Immature natural killer cell (primary cell): ENCODE measurements at regions not wholly inside any gene's neighbourhood (a gene's known extent, or its start where the extent isn't known, plus 50 kb on each side); places are given as distances from the start of the nearest gene placed in this dataset.
A peak's percentile ranks its signal among the peaks of the same experiment; 100 is the strongest.
"Not testable (repeated sequence)": the region's sequence is repeated elsewhere in the genome, so short reads cannot be mapped to it uniquely, and the experiment has no call there.

Experiments used
- DNase-seq, 3 donors: peaks; one replicate each; pipeline ENCODE4 v3.0.0; 2022; ENCODE audit warnings: mixed read lengths in 1 of 3
- H3K27ac Mint-ChIP-seq, 6 donors: one replicate each; pipeline ENCODE4 v1.8.0; 2020; ENCODE audit warnings: mixed read lengths in 6 of 6, mild to moderate bottlenecking in 5 of 6, inconsistent platforms in 4 of 6, moderate library complexity in 3 of 6
- H3K27me3 Mint-ChIP-seq, 3 donors: one replicate each; pipeline ENCODE4 v1.8.0; 2020 to 2021; ENCODE audit warnings: low read depth in 3 of 3, mild to moderate bottlenecking in 3 of 3, mixed read lengths in 3 of 3, moderate library complexity in 3 of 3, inconsistent platforms in 1 of 3
- H3K36me3 Mint-ChIP-seq, 3 donors: one replicate each; pipeline ENCODE4 v1.8.0; 2020; ENCODE audit warnings: mixed read lengths in 3 of 3, inconsistent platforms in 2 of 3, mild to moderate bottlenecking in 2 of 3
- H3K4me1 Mint-ChIP-seq, 2 donors: one replicate each; pipeline ENCODE4 v1.8.0; 2020; ENCODE audit warnings: inconsistent platforms in 2 of 2, mild to moderate bottlenecking in 2 of 2, mixed read lengths in 2 of 2, moderate library complexity in 1 of 2
- H3K4me3 Mint-ChIP-seq, 5 donors: one replicate each; pipeline ENCODE4 v1.8.0; 2020; ENCODE audit warnings: mild to moderate bottlenecking in 5 of 5, mixed read lengths in 5 of 5, inconsistent platforms in 3 of 5, moderate library complexity in 3 of 5
- H3K9me3 Mint-ChIP-seq, 6 donors: one replicate each; pipeline ENCODE4 v1.8.0; 2020; ENCODE audit warnings: mild to moderate bottlenecking in 6 of 6, mixed read lengths in 6 of 6, inconsistent platforms in 4 of 6, moderate library complexity in 3 of 6

DNA sequence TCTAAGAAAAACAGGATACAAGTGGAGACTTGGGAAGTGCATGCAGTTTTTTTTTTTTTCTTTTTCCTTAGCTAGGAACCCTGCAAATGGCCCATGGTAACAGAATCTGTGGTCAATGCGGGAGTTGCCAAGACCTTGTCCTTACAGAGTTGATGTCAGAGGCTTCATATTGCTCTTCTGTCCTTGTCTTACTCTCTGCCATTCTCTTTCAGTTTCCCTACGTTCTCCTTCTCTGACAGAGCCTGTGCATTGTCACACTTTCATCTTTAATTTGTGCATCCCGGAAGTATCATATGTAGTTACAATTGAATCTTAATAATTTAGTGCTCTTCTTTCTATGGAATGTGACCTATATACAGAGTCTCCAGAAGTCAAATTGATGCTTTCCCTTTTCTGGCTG is 986.9 kb downstream of the TMEM121 start:
- H3K4me3 Mint-ChIP-seq: peak overlapping the region in 3 of 5 donors; percentile 0 to 56 (median 15)
- peaks cover 0 to 2% (median 0%) of the 10 kb centered on the region in 3 donors for H3K36me3 Mint-ChIP-seq
- H3K9me3 Mint-ChIP-seq: no peaks in the 10 kb centered on the region
- peak overlapping the region in 5 of 6 donors; percentile 9 to 92 (median 71) for H3K27ac Mint-ChIP-seq
- peaks cover 70 to 71% of the 10 kb centered on the region in 2 donors for H3K4me1 Mint-ChIP-seq
- H3K27me3 Mint-ChIP-seq: peaks cover 0 to 5% (median 4%) of the 10 kb centered on the region in 3 donors
- no peak for DNase-seq

- no peaks in the 10 kb centered on the region for H3K9me3 Mint-ChIP-seq
- no peaks in the 10 kb centered on the region for H3K36me3 Mint-ChIP-seq
- peak; percentile 70 to 82 (median 76) for DNase-seq
- peaks cover 0 to 4% (median 0%) of the 10 kb centered on the region in 3 donors for H3K27me3 Mint-ChIP-seq
- H3K27ac Mint-ChIP-seq: peak overlapping the region in 1 of 6 donors; percentile 34
- peak overlapping the region in 3 of 5 donors; percentile 19 to 72 (median 20) for H3K4me3 Mint-ChIP-seq
- H3K4me1 Mint-ChIP-seq: peaks cover 23 to 25% of the 10 kb centered on the region in 2 donors
These were observed 991.9 kb downstream of the TMEM121 start for GRCh38 chr14:106518054-106518943.

DNA sequence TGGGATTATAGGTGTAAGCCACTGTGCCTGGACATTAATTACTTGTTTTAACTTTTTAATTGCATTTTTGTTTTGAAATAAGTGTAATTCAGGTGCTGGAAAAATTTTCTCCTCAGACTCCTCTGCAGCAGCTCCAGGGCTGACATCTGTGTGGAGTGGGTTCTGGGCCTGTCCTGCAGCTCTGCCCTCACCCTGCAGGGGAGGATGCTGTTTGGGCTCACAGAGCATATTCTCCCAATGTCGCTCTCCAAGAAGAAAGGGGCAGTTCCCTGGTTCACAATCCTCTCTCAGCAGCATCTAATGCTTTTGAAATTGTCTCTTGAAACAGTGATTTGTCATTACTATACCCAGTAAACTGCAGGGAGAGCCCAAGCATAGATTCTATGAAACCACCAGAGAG is 995.7 kb downstream of the TMEM121 start:
- DNase-seq, H3K9me3 Mint-ChIP-seq, H3K36me3 Mint-ChIP-seq, H3K27ac Mint-ChIP-seq, H3K4me3 Mint-ChIP-seq: not testable (repeated sequence)
- peaks cover 0 to 12% (median 4%) of the 10 kb centered on the region in 3 donors for H3K27me3 Mint-ChIP-seq
- peaks cover 14 to 15% of the 10 kb centered on the region in 2 donors for H3K4me1 Mint-ChIP-seq

GRCh38 chr14:106522990-106523389 is 996.6 kb downstream of the TMEM121 start:
- Mint-ChIP-seq H3K27ac (no peak overlapping the region), H3K27me3 (peaks cover 0 to 9% (median 4%) of the 10 kb centered on the region in 3 donors), H3K36me3 (no peaks in the 10 kb centered on the region), H3K4me3 (no peak overlapping the region), H3K4me1 (peaks cover 5 to 7% of the 10 kb centered on the region in 2 donors), H3K9me3 (no peaks in the 10 kb centered on the region)
- DNase-seq: no peak

GRCh38 chr14:106528717-106529116 is 1002.3 kb downstream of the TMEM121 start:
- Mint-ChIP-seq H3K4me3 (no peak overlapping the region), H3K4me1 (no peaks in the 10 kb centered on the region), H3K27ac (no peak overlapping the region), H3K27me3 (peaks cover 4 to 17% (median 8%) of the 10 kb centered on the region in 3 donors), H3K36me3 (no peaks in the 10 kb centered on the region), H3K9me3 (no peaks in the 10 kb centered on the region)
- DNase-seq: no peak

DNA sequence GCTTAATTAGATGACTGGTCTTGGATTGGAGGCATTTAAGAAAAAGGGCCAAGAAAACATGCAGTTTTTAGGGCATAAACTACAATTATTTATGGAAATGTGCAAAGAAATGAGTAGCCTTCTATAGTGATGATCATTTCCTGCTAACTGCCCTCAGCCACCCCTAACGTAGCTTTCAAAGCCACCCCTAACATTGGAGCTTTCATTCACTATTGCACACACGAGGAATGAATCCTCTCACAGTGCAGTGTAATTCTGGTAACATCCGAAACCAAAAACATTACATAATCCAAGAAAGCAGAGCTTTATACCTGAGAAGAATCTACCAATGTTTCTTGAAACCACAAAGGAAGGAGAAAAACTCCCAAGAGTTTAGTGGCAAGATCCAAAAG is 1003.6 kb downstream of the TMEM121 start:
- Mint-ChIP-seq H3K9me3 (no peaks in the 10 kb centered on the region), H3K27me3 (peaks cover 4 to 14% (median 5%) of the 10 kb centered on the region in 3 donors), H3K36me3 (no peaks in the 10 kb centered on the region), H3K4me1 (no peaks in the 10 kb centered on the region), H3K4me3 (no peak overlapping the region), H3K27ac (no peak overlapping the region)
- no peak for DNase-seq

DNA sequence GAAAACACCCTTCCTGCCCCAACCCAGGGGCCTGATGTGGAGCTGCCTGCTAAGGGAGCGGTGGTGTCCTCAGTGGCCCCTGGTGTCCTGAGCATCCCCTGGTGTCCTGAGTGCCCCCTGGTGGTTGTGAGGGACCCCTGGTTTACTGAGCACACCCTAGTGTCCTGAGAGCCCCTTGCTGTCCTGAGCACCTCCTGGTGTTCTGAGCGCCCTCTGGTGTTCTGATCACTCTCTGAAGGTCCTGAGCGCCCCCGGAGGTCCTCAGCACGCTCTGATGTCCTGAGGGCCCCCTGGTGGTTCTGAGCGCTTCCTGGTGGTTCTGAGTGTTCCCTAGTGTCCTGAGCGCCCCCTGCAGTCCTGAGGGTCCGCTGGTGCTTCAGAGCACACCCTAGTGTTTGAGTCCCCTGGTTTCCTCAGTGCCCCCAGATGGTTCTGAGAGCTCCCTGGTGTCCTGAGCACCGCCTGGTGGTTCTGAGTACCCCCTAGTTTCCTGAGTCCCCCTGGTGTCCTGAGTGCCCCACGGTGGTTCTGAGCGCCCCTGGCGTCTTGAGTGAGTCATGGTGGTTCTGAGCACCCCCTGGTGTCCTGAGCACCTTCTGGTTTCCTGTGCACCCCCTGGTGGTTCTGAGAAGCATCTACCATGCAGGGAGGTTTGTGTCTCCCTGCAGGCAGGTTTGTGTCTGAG is 1004.2 kb downstream of the TMEM121 start:
- Mint-ChIP-seq H3K27me3 (peaks cover 4 to 14% (median 5%) of the 10 kb centered on the region in 3 donors), H3K4me1 (no peaks in the 10 kb centered on the region), H3K36me3 (no peaks in the 10 kb centered on the region), H3K4me3 (no peak overlapping the region), H3K9me3 (no peaks in the 10 kb centered on the region), H3K27ac (peak overlapping the region in 1 of 6 donors; percentile 13)
- DNase-seq: peak; percentile 27 to 52 (median 40)

DNA sequence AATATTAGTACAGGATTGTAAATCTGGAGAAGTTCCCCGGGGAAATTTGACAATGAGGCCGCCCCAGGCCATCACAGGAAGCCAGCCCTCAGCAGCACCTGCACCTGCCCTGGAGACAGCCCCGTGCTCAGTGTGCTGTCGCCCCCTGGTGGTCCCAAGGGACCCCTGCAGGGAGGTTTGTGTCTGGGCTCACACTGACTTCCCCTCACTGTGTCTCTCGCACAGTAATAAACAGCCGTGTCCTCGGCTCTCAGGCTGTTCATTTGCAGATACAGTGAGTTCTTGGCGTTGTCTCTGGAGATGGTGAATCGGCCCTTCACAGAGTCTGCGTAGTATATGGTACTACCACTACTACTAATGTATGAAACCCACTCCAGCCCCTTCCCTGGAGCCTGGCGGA is 1011.2 kb downstream of the TMEM121 start:
- not testable (repeated sequence) for H3K4me1 Mint-ChIP-seq, H3K4me3 Mint-ChIP-seq, H3K27ac Mint-ChIP-seq, H3K9me3 Mint-ChIP-seq, H3K36me3 Mint-ChIP-seq
- peak in 1 of 3 donors; percentile 30 for DNase-seq
- peaks cover 2 to 12% (median 8%) of the 10 kb centered on the region in 3 donors for H3K27me3 Mint-ChIP-seq

- H3K4me1 Mint-ChIP-seq: no peaks in the 10 kb centered on the region
- no peak overlapping the region for H3K27ac Mint-ChIP-seq
- H3K36me3 Mint-ChIP-seq: no peaks in the 10 kb centered on the region
- H3K9me3 Mint-ChIP-seq: peaks cover 0 to 5% (median 2%) of the 10 kb centered on the region in 6 donors
- H3K27me3 Mint-ChIP-seq: peaks cover 2 to 12% (median 8%) of the 10 kb centered on the region in 3 donors
- H3K4me3 Mint-ChIP-seq: no peak overlapping the region
- no peak for DNase-seq
These were observed 1011.8 kb downstream of the TMEM121 start for GRCh38 chr14:106538201-106538600.

- Mint-ChIP-seq H3K4me1 (no peaks in the 10 kb centered on the region), H3K4me3 (no peak overlapping the region), H3K9me3 (no peaks in the 10 kb centered on the region), H3K36me3 (no peaks in the 10 kb centered on the region), H3K27ac (no peak overlapping the region), H3K27me3 (peaks cover 0 to 10% (median 5%) of the 10 kb centered on the region in 3 donors)
- DNase-seq: no peak
These were observed 1021.5 kb downstream of the TMEM121 start for GRCh38 chr14:106547735-106548434.

GRCh38 chr14:106549064-106549463 is 1022.7 kb downstream of the TMEM121 start:
- Mint-ChIP-seq H3K9me3 (no peaks in the 10 kb centered on the region), H3K27me3 (peaks cover 0 to 7% (median 5%) of the 10 kb centered on the region in 3 donors), H3K4me1 (no peaks in the 10 kb centered on the region), H3K27ac (peak overlapping the region in 1 of 6 donors; percentile 32), H3K4me3 (no peak overlapping the region), H3K36me3 (no peaks in the 10 kb centered on the region)
- no peak for DNase-seq

GRCh38 chr14:106551265-106551664 is 1024.9 kb downstream of the TMEM121 start:
- Mint-ChIP-seq H3K27ac (no peak overlapping the region), H3K27me3 (peaks cover 2 to 10% (median 5%) of the 10 kb centered on the region in 3 donors), H3K4me3 (no peak overlapping the region), H3K36me3 (no peaks in the 10 kb centered on the region), H3K4me1 (no peaks in the 10 kb centered on the region), H3K9me3 (no peaks in the 10 kb centered on the region)
- DNase-seq: no peak

- H3K4me1 Mint-ChIP-seq, DNase-seq, H3K27ac Mint-ChIP-seq, H3K4me3 Mint-ChIP-seq, H3K36me3 Mint-ChIP-seq, H3K9me3 Mint-ChIP-seq: not testable (repeated sequence)
- peaks cover 2 to 18% (median 6%) of the 10 kb centered on the region in 3 donors for H3K27me3 Mint-ChIP-seq
These were observed 1029.8 kb downstream of the TMEM121 start for GRCh38 chr14:106556211-106556610.
